Osteocyte (in vitro differentiated cells): ENCODE measurements at regions not wholly inside any gene's neighbourhood (a gene's known extent, or its start where the extent isn't known, plus 50 kb on each side); places are given as distances from the start of the nearest gene placed in this dataset.

Experiments
- DNase-seq: peaks from one replicate; pipeline ENCODE4 v3.0.0; 2021; ENCODE audit warnings: mixed read lengths; ENCODE audit not compliant: unreplicated experiment; ENCODE audit errors: extremely low spot score
- H3K27ac Mint-ChIP-seq: one replicate; pipeline ENCODE4 v1.8.0; 2021; ENCODE audit warnings: mild to moderate bottlenecking, mixed read lengths; ENCODE audit not compliant: unreplicated experiment
- H3K27me3 Mint-ChIP-seq: one replicate; pipeline ENCODE4 v1.8.0; 2021; ENCODE audit warnings: mixed read lengths; ENCODE audit not compliant: unreplicated experiment
- H3K36me3 Mint-ChIP-seq: one replicate; pipeline ENCODE4 v1.8.0; 2021; ENCODE audit warnings: mixed read lengths; ENCODE audit not compliant: unreplicated experiment
- H3K4me1 Mint-ChIP-seq: one replicate; pipeline ENCODE4 v1.8.0; 2021; ENCODE audit warnings: mixed read lengths; ENCODE audit not compliant: unreplicated experiment
- H3K4me3 Mint-ChIP-seq: one replicate; pipeline ENCODE4 v1.8.0; 2021; ENCODE audit warnings: mild to moderate bottlenecking, moderate library complexity, mixed read lengths; ENCODE audit not compliant: unreplicated experiment
- H3K9me3 Mint-ChIP-seq: one replicate; pipeline ENCODE4 v1.8.0; 2021; ENCODE audit warnings: mixed read lengths; ENCODE audit not compliant: unreplicated experiment
- CTCF ChIP-seq: fragments of 200-600 bp; sonication (generic); IDR thresholded peaks from 2 replicates; pipeline ENCODE4 v1.5.0; 2021; ENCODE audit warnings: antibody characterized with exemption, mild to moderate bottlenecking, moderate library complexity

- no peaks in the 10 kb centered on the region for H3K36me3 Mint-ChIP-seq
- no peak overlapping the region for H3K27ac Mint-ChIP-seq
- H3K4me3 Mint-ChIP-seq: no peak overlapping the region
- peaks cover 33% of the 10 kb centered on the region for H3K27me3 Mint-ChIP-seq
- no peak for DNase-seq
- peaks cover 5% of the 10 kb centered on the region for H3K4me1 Mint-ChIP-seq
- no peaks in the 10 kb centered on the region for H3K9me3 Mint-ChIP-seq
- TF ChIP-seq CTCF: no peak
Observed at GRCh38 chr6:156657296-156657695, 119.9 kb upstream of the ARID1B start.

- no peak for TF ChIP-seq CTCF
- Mint-ChIP-seq H3K4me3 (no peak overlapping the region), H3K9me3 (no peaks in the 10 kb centered on the region), H3K27ac (no peak overlapping the region), H3K4me1 (no peaks in the 10 kb centered on the region), H3K36me3 (no peaks in the 10 kb centered on the region), H3K27me3 (peaks cover 31% of the 10 kb centered on the region)
- DNase-seq: no peak
Observed at GRCh38 chr6:156654919-156655918, 122.0 kb upstream of the ARID1B start.

GRCh38 chr6:156652231-156652750, 124.9 kb upstream of the ARID1B start:
- DNase-seq: no peak
- H3K27ac Mint-ChIP-seq: no peak overlapping the region
- H3K27me3 Mint-ChIP-seq: peaks cover 14% of the 10 kb centered on the region
- TF ChIP-seq CTCF: no peak
- no peaks in the 10 kb centered on the region for H3K4me1 Mint-ChIP-seq
- H3K9me3 Mint-ChIP-seq: no peaks in the 10 kb centered on the region
- H3K4me3 Mint-ChIP-seq: no peak overlapping the region
- H3K36me3 Mint-ChIP-seq: no peaks in the 10 kb centered on the region

GRCh38 chr6:156651486-156651885, 125.7 kb upstream of the ARID1B start:
- H3K4me3 Mint-ChIP-seq: no peak overlapping the region
- DNase-seq: no peak
- no peak overlapping the region for H3K27ac Mint-ChIP-seq
- no peaks in the 10 kb centered on the region for H3K4me1 Mint-ChIP-seq
- TF ChIP-seq CTCF: no peak
- peaks cover 14% of the 10 kb centered on the region for H3K27me3 Mint-ChIP-seq
- H3K9me3 Mint-ChIP-seq: no peaks in the 10 kb centered on the region
- no peaks in the 10 kb centered on the region for H3K36me3 Mint-ChIP-seq

GRCh38 chr6:156650896-156651390, 126.2 kb upstream of the ARID1B start:
- Mint-ChIP-seq H3K27ac (no peak overlapping the region), H3K4me3 (no peak overlapping the region), H3K27me3 (peaks cover 14% of the 10 kb centered on the region), H3K4me1 (no peaks in the 10 kb centered on the region), H3K9me3 (no peaks in the 10 kb centered on the region), H3K36me3 (no peaks in the 10 kb centered on the region)
- DNase-seq: no peak
- no peak for TF ChIP-seq CTCF
